Hepatocyte (in vitro differentiated cells): ENCODE measurements at regions not wholly inside any gene's neighbourhood (a gene's known extent, or its start where the extent isn't known, plus 50 kb on each side); places are given as distances from the start of the nearest gene placed in this dataset.

ENCODE experiments used
- CTCF ChIP-seq: fragments of 200-600 bp; sonication (generic); IDR thresholded peaks from 2 replicates; pipeline ENCODE4 v1.5.1; 2016; ENCODE audit warnings: antibody characterized with exemption, mild to moderate bottlenecking; ENCODE audit not compliant: poor library complexity
- EZH2 ChIP-seq: fragments of 200-600 bp; sonication (generic); IDR thresholded peaks from 2 replicates; pipeline ENCODE4 v1.6.1; 2016; ENCODE audit warnings: antibody characterized with exemption, mild to moderate bottlenecking, borderline replicate concordance

- TF ChIP-seq CTCF (no peak), EZH2 (no peak)
Observed at GRCh38 chr4:16967722-16968121, 69.3 kb upstream of the LDB2 start.
